ENCODE measurements at regions not wholly inside any gene's neighbourhood (a gene's known extent, or its start where the extent isn't known, plus 50 kb on each side); places are given as distances from the start of the nearest gene placed in this dataset.

DNA sequence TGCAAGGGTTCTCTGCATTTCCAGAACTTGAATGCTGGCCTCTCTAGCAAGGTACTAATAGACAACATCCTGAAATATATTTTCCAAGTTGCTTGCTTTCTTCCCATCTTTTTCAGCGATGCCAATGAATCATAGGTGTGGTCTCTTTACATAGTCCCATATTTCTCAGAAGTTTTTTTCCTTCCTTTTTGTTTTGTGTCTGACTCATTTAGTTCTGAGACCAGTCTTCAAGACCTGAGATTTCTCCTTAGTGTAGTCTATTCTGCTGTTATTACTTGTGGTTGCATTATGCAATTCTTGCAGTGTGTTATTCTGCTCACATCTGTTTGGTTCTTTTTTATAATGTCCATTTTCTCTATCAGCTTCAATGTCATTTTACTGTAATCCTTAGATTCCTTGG lies 1265.0 kb upstream of the ALCAM start:
- TF ChIP-seq EZH2 (IDR thresholded peaks at IDR 0.05; ENCODE audit: borderline replicate concordance), result no peak
- TF ChIP-seq, protein P1, sequence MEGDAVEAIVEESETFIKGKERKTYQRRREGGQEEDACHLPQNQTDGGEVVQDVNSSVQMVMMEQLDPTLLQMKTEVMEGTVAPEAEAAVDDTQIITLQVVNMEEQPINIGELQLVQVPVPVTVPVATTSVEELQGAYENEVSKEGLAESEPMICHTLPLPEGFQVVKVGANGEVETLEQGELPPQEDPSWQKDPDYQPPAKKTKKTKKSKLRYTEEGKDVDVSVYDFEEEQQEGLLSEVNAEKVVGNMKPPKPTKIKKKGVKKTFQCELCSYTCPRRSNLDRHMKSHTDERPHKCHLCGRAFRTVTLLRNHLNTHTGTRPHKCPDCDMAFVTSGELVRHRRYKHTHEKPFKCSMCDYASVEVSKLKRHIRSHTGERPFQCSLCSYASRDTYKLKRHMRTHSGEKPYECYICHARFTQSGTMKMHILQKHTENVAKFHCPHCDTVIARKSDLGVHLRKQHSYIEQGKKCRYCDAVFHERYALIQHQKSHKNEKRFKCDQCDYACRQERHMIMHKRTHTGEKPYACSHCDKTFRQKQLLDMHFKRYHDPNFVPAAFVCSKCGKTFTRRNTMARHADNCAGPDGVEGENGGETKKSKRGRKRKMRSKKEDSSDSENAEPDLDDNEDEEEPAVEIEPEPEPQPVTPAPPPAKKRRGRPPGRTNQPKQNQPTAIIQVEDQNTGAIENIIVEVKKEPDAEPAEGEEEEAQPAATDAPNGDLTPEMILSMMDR (IDR thresholded peaks at IDR 0.05; ENCODE audit: poor library complexity), result no peak
